CD14-positive monocyte (primary cell): ENCODE measurements at regions not wholly inside any gene's neighbourhood (a gene's known extent, or its start where the extent isn't known, plus 50 kb on each side); places are given as distances from the start of the nearest gene placed in this dataset.

ENCODE experiments used
- DNase-seq, 3 donors: peaks; one replicate each; pipeline ENCODE4 v3.0.0-alpha.2; 2011 to 2022
- H2AFZ ChIP-seq: 2 replicates; pipeline ENCODE4 v1.6.0; 2012; ENCODE audit warnings: mild to moderate bottlenecking, low read depth, low read length, inconsistent platforms; ENCODE audit not compliant: insufficient read depth, poor library complexity, severe bottlenecking
- H3K27ac ChIP-seq, 2 donors: 1 replicate in 1 of 2; 2 replicates in 1 of 2; pipeline ENCODE4 v1.5.1; 2012 to 2013; ENCODE audit warnings: low read length in 2 of 2, control low read depth in 1 of 2, inconsistent platforms in 1 of 2, low read depth in 1 of 2, mild to moderate bottlenecking in 1 of 2
- H3K27me3 ChIP-seq, 2 donors: one replicate each; pipeline versions ENCODE4 v1.6.0 to v1.6.1; 2011 to 2013; ENCODE audit warnings: low read length in 2 of 2; ENCODE audit not compliant: control insufficient read depth in 2 of 2, insufficient read depth in 2 of 2
- H3K36me3 ChIP-seq, 2 donors: replicated peaks in 1 of 2; 1 replicate in 1 of 2; 2 replicates in 1 of 2; pipeline versions ENCODE4 v1.5.1 to v1.6.1; 2012 to 2013; ENCODE audit warnings: low read length in 2 of 2, control low read depth in 1 of 2, inconsistent platforms in 1 of 2, mild to moderate bottlenecking in 1 of 2; ENCODE audit not compliant: insufficient read depth in 2 of 2, control insufficient read depth in 1 of 2
- H3K4me1 ChIP-seq, 2 donors: 1 replicate in 1 of 2; 2 replicates in 1 of 2; pipeline versions ENCODE4 v1.5.1 to v1.6.1; 2012 to 2013; ENCODE audit warnings: low read length in 2 of 2, control low read depth in 1 of 2, inconsistent platforms in 1 of 2, mild to moderate bottlenecking in 1 of 2, moderate library complexity in 1 of 2; ENCODE audit not compliant: insufficient read depth in 2 of 2, control insufficient read depth in 1 of 2
- H3K4me2 ChIP-seq: replicated peaks from 2 replicates; pipeline ENCODE3; 2012; ENCODE audit warnings: low read length, moderate library complexity, mild to moderate bottlenecking; ENCODE audit not compliant: poor library complexity, severe bottlenecking; ENCODE audit errors: extremely low read depth
- H3K4me3 ChIP-seq, 3 experiments: fragments of 200-600 bp in 1 of 3; sonication (generic) in 1 of 3; replicated peaks in 1 of 3; 1 replicate in 2 of 3; 2 replicates in 1 of 3; pipeline ENCODE4 v1.5.1; 2011 to 2013; ENCODE audit warnings: low read length in 3 of 3, mild to moderate bottlenecking in 3 of 3, control low read depth in 2 of 3, low read depth in 2 of 3, inconsistent platforms in 1 of 3, moderate library complexity in 1 of 3
- H3K79me2 ChIP-seq: 2 replicates; pipeline ENCODE4 v1.6.0; 2012; ENCODE audit warnings: mild to moderate bottlenecking, control low read depth, inconsistent platforms, low read length, moderate library complexity; ENCODE audit not compliant: insufficient read depth
- H3K9ac ChIP-seq: 2 replicates; pipeline ENCODE4 v1.6.0; 2017; ENCODE audit warnings: low read length, mild to moderate bottlenecking; ENCODE audit not compliant: insufficient read depth, poor library complexity, severe bottlenecking
- H3K9me3 ChIP-seq, 2 donors: replicated peaks in 1 of 2; 1 replicate in 1 of 2; 2 replicates in 1 of 2; pipeline versions ENCODE4 v1.5.1 to v1.6.1; 2012 to 2013; ENCODE audit warnings: low read length in 2 of 2, control low read depth in 1 of 2; ENCODE audit not compliant: control insufficient read depth in 1 of 2, insufficient read depth in 1 of 2
- H4K20me1 ChIP-seq: 2 replicates; pipeline ENCODE4 v1.6.0; 2012; ENCODE audit warnings: mild to moderate bottlenecking, low read length, control low read depth, moderate library complexity; ENCODE audit not compliant: insufficient read depth
- H3K27ac Mint-ChIP-seq, 7 donors: one replicate each; pipeline ENCODE4 v1.8.0; 2020; ENCODE audit warnings: mild to moderate bottlenecking in 7 of 7, mixed read lengths in 7 of 7, moderate library complexity in 6 of 7, inconsistent platforms in 2 of 7
- H3K27me3 Mint-ChIP-seq, 3 donors: one replicate each; pipeline ENCODE4 v1.8.0; 2021 to 2022; ENCODE audit warnings: low read depth in 3 of 3, mild to moderate bottlenecking in 3 of 3, mixed read lengths in 3 of 3, moderate library complexity in 3 of 3, inconsistent platforms in 1 of 3
- H3K36me3 Mint-ChIP-seq, 2 donors: one replicate each; pipeline ENCODE4 v1.8.0; 2020; ENCODE audit warnings: mixed read lengths in 2 of 2, inconsistent platforms in 1 of 2, mild to moderate bottlenecking in 1 of 2
- H3K4me1 Mint-ChIP-seq: one replicate; pipeline ENCODE4 v1.8.0; 2020; ENCODE audit warnings: mild to moderate bottlenecking, mixed read lengths
- H3K4me3 Mint-ChIP-seq, 2 donors: one replicate each; pipeline ENCODE4 v1.8.0; 2020; ENCODE audit warnings: mild to moderate bottlenecking in 2 of 2, mixed read lengths in 2 of 2, moderate library complexity in 1 of 2
- H3K9me3 Mint-ChIP-seq, 7 donors: one replicate each; pipeline ENCODE4 v1.8.0; 2020 to 2022; ENCODE audit warnings: mixed read lengths in 7 of 7, mild to moderate bottlenecking in 6 of 7, moderate library complexity in 6 of 7, inconsistent platforms in 2 of 7
- WGBS: methylation state at CpG from one replicate; pipeline ENCODE4 v1.1.5; 2013; ENCODE audit warnings: missing lambda C conversion rate; ENCODE audit not compliant: insufficient coverage; 5-methylcytosine and 5-hydroxymethylcytosine counted together
- intact Hi-C, 2 donors: fragments of 100-400 bp; cut with micrococcal nuclease; formaldehyde crosslinking; loops; one replicate each; pipeline versions ENCODE4 v1.15.0 to v1.15.1; 2023
- TF ChIP-seq, protein P1 (sequence below): fragments of 200-600 bp; IDR thresholded peaks from one replicate; pipeline ENCODE4 v1.8.0; 2022; ENCODE audit warnings: antibody characterized with exemption, mild to moderate bottlenecking

DNA sequence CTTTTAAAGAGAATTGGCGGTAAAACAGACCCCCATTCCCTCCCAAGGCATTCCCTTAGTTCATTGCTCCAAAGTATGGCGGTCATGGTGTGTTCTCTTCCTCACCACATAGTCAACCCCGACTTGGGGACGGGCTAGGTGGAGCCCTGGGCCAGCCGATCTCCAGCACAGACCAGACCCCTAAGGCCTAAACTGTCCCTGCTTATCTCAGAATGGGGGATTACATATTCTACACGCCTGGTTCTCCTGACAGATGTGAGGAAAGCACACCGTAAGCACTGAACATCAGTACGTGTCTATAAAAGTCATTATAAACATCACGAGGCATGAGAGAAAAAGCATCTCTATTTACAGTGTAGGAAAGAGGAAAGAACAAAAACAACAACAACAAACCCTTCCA, 244.5 kb upstream of the STT3B start:
- H3K4me3 Mint-ChIP-seq: no peak overlapping the region
- DNase-seq: no peak
- H4K20me1 ChIP-seq: no peaks in the 10 kb centered on the region
- intact Hi-C loops: no loop called here
- H3K27ac ChIP-seq: no peak overlapping the region
- no peak overlapping the region for H3K4me2 ChIP-seq
- H3K9me3 ChIP-seq: no peaks in the 10 kb centered on the region
- H3K9me3 Mint-ChIP-seq: peaks cover 0 to 4% (median 0%) of the 10 kb centered on the region in 7 donors
- H3K36me3 Mint-ChIP-seq: no peaks in the 10 kb centered on the region
- H3K36me3 ChIP-seq: no peaks in the 10 kb centered on the region
- peaks cover 15% of the 10 kb centered on the region for H3K4me1 Mint-ChIP-seq
- H3K27me3 Mint-ChIP-seq: no peaks in the 10 kb centered on the region
- no peaks in the 10 kb centered on the region for H3K27me3 ChIP-seq
- TF ChIP-seq, protein P1, sequence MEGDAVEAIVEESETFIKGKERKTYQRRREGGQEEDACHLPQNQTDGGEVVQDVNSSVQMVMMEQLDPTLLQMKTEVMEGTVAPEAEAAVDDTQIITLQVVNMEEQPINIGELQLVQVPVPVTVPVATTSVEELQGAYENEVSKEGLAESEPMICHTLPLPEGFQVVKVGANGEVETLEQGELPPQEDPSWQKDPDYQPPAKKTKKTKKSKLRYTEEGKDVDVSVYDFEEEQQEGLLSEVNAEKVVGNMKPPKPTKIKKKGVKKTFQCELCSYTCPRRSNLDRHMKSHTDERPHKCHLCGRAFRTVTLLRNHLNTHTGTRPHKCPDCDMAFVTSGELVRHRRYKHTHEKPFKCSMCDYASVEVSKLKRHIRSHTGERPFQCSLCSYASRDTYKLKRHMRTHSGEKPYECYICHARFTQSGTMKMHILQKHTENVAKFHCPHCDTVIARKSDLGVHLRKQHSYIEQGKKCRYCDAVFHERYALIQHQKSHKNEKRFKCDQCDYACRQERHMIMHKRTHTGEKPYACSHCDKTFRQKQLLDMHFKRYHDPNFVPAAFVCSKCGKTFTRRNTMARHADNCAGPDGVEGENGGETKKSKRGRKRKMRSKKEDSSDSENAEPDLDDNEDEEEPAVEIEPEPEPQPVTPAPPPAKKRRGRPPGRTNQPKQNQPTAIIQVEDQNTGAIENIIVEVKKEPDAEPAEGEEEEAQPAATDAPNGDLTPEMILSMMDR: no peak
- no peak overlapping the region for H3K4me3 ChIP-seq
- H2AFZ ChIP-seq: no peak overlapping the region
- H3K4me1 ChIP-seq: peaks cover 0 to 6% of the 10 kb centered on the region in 2 donors
- no peaks in the 10 kb centered on the region for H3K79me2 ChIP-seq
- WGBS: 100% methylated on average over 2 of the region's 9 CpGs
- no peak overlapping the region for H3K9ac ChIP-seq
- no peak overlapping the region for H3K27ac Mint-ChIP-seq

DNA sequence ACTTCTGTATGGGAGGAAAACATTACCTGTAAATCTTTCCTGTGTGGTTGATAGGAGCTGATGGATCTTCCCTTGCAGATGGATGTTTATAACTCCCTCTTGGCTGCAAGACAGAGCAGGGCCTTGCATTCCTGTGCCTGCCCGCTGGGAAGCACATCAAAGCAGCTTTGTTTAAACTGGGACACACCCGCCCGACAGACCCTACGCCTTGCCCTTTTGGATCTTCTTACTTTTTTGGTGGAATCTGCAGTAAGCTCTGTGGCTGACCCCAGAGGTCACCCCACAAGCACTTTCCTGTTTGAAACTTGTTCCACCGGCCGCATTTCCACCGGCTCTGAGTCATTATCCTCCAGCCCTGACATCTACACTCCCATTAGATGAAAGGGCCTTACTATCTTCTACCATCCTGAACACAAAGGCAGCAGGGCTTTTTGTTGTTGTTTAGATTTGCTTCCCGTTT, 244.1 kb upstream of the STT3B start:
- H3K4me1 Mint-ChIP-seq: peaks cover 15% of the 10 kb centered on the region
- no peaks in the 10 kb centered on the region for H3K36me3 Mint-ChIP-seq
- peaks cover 0 to 4% (median 0%) of the 10 kb centered on the region in 7 donors for H3K9me3 Mint-ChIP-seq
- no peaks in the 10 kb centered on the region for H3K27me3 Mint-ChIP-seq
- no peak overlapping the region for H3K4me3 ChIP-seq
- no peak overlapping the region for H2AFZ ChIP-seq
- H3K27ac Mint-ChIP-seq: peak overlapping the region in 1 of 7 donors; percentile 63
- intact Hi-C loops: no loop called here
- no peaks in the 10 kb centered on the region for H3K9me3 ChIP-seq
- no peak overlapping the region for H3K9ac ChIP-seq
- no peaks in the 10 kb centered on the region for H4K20me1 ChIP-seq
- no peak overlapping the region for H3K4me3 Mint-ChIP-seq
- no peaks in the 10 kb centered on the region for H3K36me3 ChIP-seq
- DNase-seq: no peak
- H3K4me1 ChIP-seq: peaks cover 0 to 6% of the 10 kb centered on the region in 2 donors
- no peaks in the 10 kb centered on the region for H3K79me2 ChIP-seq
- WGBS: 92% methylated on average over 2 of the region's 8 CpGs
- no peak overlapping the region for H3K4me2 ChIP-seq
- H3K27ac ChIP-seq: no peak overlapping the region
- no peaks in the 10 kb centered on the region for H3K27me3 ChIP-seq
- TF ChIP-seq, protein P1: no peak
